ENCODE measurements at regions not wholly inside any gene's neighbourhood (a gene's known extent, or its start where the extent isn't known, plus 50 kb on each side); places are given as distances from the start of the nearest gene placed in this dataset.

- no TSS peak for BruUV-seq (replicated peaks)
- intact Hi-C loops (cut with micrococcal nuclease) (no loop called here), dilution Hi-C loops (cut with MboI; ENCODE audit: extremely low pct_ligation_motif_present, low sequenced_read_pairs) (no loop called here)
- ChIA-PET CTCF (no interaction called here), POLR2A (no interaction called here)
- Histone ChIP-seq H3K79me2 (ENCODE audit: control insufficient read depth, insufficient read depth, low read length) (no peaks in the 10 kb centered on the region), H3K4me2 (ENCODE audit: insufficient read depth, low read length) (no peak overlapping the region), H3K27me3 (ENCODE audit: control insufficient read depth in 2 of 2, insufficient read depth in 2 of 2, low read length in 2 of 2) (no peaks in the 10 kb centered on the region), H3K9me3 (replicated peaks; ENCODE audit: control insufficient read depth, insufficient read depth, low read length) (no peaks in the 10 kb centered on the region), H2AFZ (ENCODE audit: low read depth, low read length) (no peak overlapping the region), H3K4me3 (replicated peaks in 1 of 3; ENCODE audit: insufficient read depth in 1 of 3, low read depth in 1 of 3, low read length in 3 of 3) (no peak overlapping the region), H3K9me1 (replicated peaks; ENCODE audit: control insufficient read depth, extremely low read depth, insufficient read depth, low read length) (no peaks in the 10 kb centered on the region), H4K20me1 (replicated peaks; ENCODE audit: control insufficient read depth, extremely low read depth, insufficient read depth, low read length) (no peaks in the 10 kb centered on the region), H3K27ac (ENCODE audit: insufficient read depth, low read depth, low read length) (no peak overlapping the region), H3K36me3 (ENCODE audit: control insufficient read depth in 2 of 2, extremely low read depth in 1 of 2, insufficient read depth in 2 of 2, low read length in 2 of 2) (no peaks in the 10 kb centered on the region), H3K4me1 (ENCODE audit: control insufficient read depth, extremely low read depth, insufficient read depth, low read length) (no peaks in the 10 kb centered on the region), H3K9ac (replicated peaks; ENCODE audit: extremely low read depth, insufficient read depth, low read length) (no peak overlapping the region)
- FAIRE-seq (no peak), DNase-seq (ENCODE audit: low read depth, low spot score) (no peak)
- no peak for TF ChIP-seq MYC (IDR thresholded peaks at IDR 0.05; ENCODE audit: low read depth, low read length)
- no peak for TF ChIP-seq MAX (IDR thresholded peaks at IDR 0.05; ENCODE audit: insufficient read depth, insufficient read length)
- TF ChIP-seq, protein P1, sequence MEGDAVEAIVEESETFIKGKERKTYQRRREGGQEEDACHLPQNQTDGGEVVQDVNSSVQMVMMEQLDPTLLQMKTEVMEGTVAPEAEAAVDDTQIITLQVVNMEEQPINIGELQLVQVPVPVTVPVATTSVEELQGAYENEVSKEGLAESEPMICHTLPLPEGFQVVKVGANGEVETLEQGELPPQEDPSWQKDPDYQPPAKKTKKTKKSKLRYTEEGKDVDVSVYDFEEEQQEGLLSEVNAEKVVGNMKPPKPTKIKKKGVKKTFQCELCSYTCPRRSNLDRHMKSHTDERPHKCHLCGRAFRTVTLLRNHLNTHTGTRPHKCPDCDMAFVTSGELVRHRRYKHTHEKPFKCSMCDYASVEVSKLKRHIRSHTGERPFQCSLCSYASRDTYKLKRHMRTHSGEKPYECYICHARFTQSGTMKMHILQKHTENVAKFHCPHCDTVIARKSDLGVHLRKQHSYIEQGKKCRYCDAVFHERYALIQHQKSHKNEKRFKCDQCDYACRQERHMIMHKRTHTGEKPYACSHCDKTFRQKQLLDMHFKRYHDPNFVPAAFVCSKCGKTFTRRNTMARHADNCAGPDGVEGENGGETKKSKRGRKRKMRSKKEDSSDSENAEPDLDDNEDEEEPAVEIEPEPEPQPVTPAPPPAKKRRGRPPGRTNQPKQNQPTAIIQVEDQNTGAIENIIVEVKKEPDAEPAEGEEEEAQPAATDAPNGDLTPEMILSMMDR (IDR thresholded peaks at IDR 0.05; ENCODE audit: extremely low read depth in 1 of 2, insufficient read depth in 1 of 2, low read depth in 1 of 2, low read length in 2 of 2): no peak
- TF ChIP-seq POLR2AphosphoS5 (IDR thresholded peaks at IDR 0.05; ENCODE audit: insufficient read depth, low read depth, low read length): no peak
- TF ChIP-seq POLR2A (IDR thresholded peaks at IDR 0.05; ENCODE audit: low read depth, low read length): no peak
- no peak for TF ChIP-seq EZH2 (IDR thresholded peaks at IDR 0.05; ENCODE audit: borderline replicate concordance, low read depth, low read length, severe bottlenecking)
- no peak for TF ChIP-seq FOS (IDR thresholded peaks at IDR 0.05; ENCODE audit: borderline replicate concordance, insufficient read depth, low read length)
- no peak for TF ChIP-seq GATA2 (IDR thresholded peaks at IDR 0.05; ENCODE audit: insufficient read depth, insufficient read length, low read depth, low read length)
- no peak for TF ChIP-seq JUN (IDR thresholded peaks at IDR 0.05; ENCODE audit: borderline replicate concordance, insufficient read depth, insufficient read length, low read depth)
Measured at GRCh38 chr5:27938989-27939388, 900.6 kb upstream of the CDH9 start.

All from endothelial cell of umbilical vein (primary cell).